Neural cell (in vitro differentiated cells): ENCODE measurements at regions not wholly inside any gene's neighbourhood (a gene's known extent, or its start where the extent isn't known, plus 50 kb on each side); places are given as distances from the start of the nearest gene placed in this dataset.

Experiments
- H2AFZ ChIP-seq: fragments of 200-600, 300-800 bp; sonication (generic), shearing (Covaris generic); 2 replicates; pipeline ENCODE4 v1.6.0; 2014; ENCODE audit warnings: low read depth, mild to moderate bottlenecking, antibody characterized with exemption, low read length, moderate library complexity
- H3F3A ChIP-seq: fragments of 200-600 bp; shearing (Covaris generic); 2 replicates; pipeline ENCODE4 v1.6.1; 2016; ENCODE audit warnings: mild to moderate bottlenecking, moderate library complexity, mixed read lengths, antibody characterized with exemption, low read length; ENCODE audit not compliant: insufficient read depth, poor library complexity, severe bottlenecking
- H3K27ac ChIP-seq: fragments of 200-600, 300-800 bp; sonication (generic), shearing (Covaris generic); 2 replicates; pipeline ENCODE4 v1.5.1; 2014; ENCODE audit warnings: mild to moderate bottlenecking, low read length, moderate library complexity
- H3K27me3 ChIP-seq: fragments of 300-800, 200-600 bp; sonication (generic), shearing (Covaris generic); 2 replicates; pipeline ENCODE4 v1.6.0; 2014; ENCODE audit warnings: mild to moderate bottlenecking, low read depth, low read length, moderate library complexity; ENCODE audit not compliant: insufficient read depth
- H3K36me3 ChIP-seq: fragments of 300-800, 200-600 bp; sonication (generic), shearing (Covaris generic); 2 replicates; pipeline ENCODE4 v1.5.1; 2014; ENCODE audit warnings: mild to moderate bottlenecking, antibody characterized with exemption, low read length, moderate library complexity; ENCODE audit not compliant: insufficient read depth
- H3K4me2 ChIP-seq: fragments of 300-800, 200-600 bp; sonication (generic), shearing (Covaris generic); 2 replicates; pipeline ENCODE4 v1.6.0; 2014; ENCODE audit warnings: mild to moderate bottlenecking, low read length
- H3K4me3 ChIP-seq: fragments of 300-800, 200-600 bp; sonication (generic), shearing (Covaris generic); 2 replicates; pipeline ENCODE4 v1.5.1; 2014; ENCODE audit warnings: mild to moderate bottlenecking, low read length, moderate library complexity
- H3K79me2 ChIP-seq: fragments of 200-600 bp; shearing (Covaris generic); replicated peaks from 2 replicates; pipeline ENCODE4 v1.6.0; 2014; ENCODE audit warnings: mild to moderate bottlenecking, low read length, moderate library complexity; ENCODE audit not compliant: insufficient read depth
- H3K9ac ChIP-seq: fragments of 300-800, 200-600 bp; sonication (generic), shearing (Covaris generic); 2 replicates; pipeline ENCODE4 v1.6.1; 2016; ENCODE audit warnings: mild to moderate bottlenecking, low read length, mixed read lengths
- H3K9me2 ChIP-seq: fragments of 200-600 bp; shearing (Covaris generic); 2 replicates; pipeline ENCODE4 v1.6.1; 2016; ENCODE audit warnings: mild to moderate bottlenecking, low read length, mixed read lengths; ENCODE audit not compliant: insufficient read depth
- H3K9me3 ChIP-seq: fragments of 200-600, 300-800 bp; sonication (generic), shearing (Covaris generic); 2 replicates; pipeline ENCODE4 v1.6.1; 2016; ENCODE audit warnings: mild to moderate bottlenecking, mixed run types, low read length, moderate library complexity, mixed read lengths
- H4K20me1 ChIP-seq: fragments of 200-600 bp; shearing (Covaris generic); 2 replicates; pipeline ENCODE4 v1.6.1; 2016; ENCODE audit warnings: mild to moderate bottlenecking, mixed run types; ENCODE audit not compliant: insufficient read depth
- CTCF ChIP-seq: fragments of 450-650 bp; IDR thresholded peaks from 2 replicates; pipeline ENCODE4 v1.5.1; 2014; ENCODE audit warnings: antibody characterized with exemption, mild to moderate bottlenecking, moderate library complexity; ENCODE audit not compliant: poor library complexity, severe bottlenecking
- EP300 ChIP-seq: fragments of 450-650 bp; conservative IDR thresholded peaks from 2 replicates; pipeline ENCODE4 v1.6.1; 2014; ENCODE audit warnings: antibody characterized with exemption, mild to moderate bottlenecking, moderate library complexity; ENCODE audit not compliant: poor library complexity, severe bottlenecking
- EZH2 ChIP-seq: fragments of 200-600, 300-800 bp; shearing (Covaris generic), sonication (generic); IDR thresholded peaks from 2 replicates; pipeline ENCODE4 v1.6.1; 2014; ENCODE audit warnings: antibody characterized with exemption, low read length, borderline replicate concordance, mild to moderate bottlenecking; ENCODE audit not compliant: insufficient read depth, poor library complexity, severe bottlenecking
- MXI1 ChIP-seq: fragments of 450-650 bp; conservative IDR thresholded peaks from 2 replicates; pipeline ENCODE4 v1.6.1; 2014; ENCODE audit warnings: antibody characterized with exemption, mild to moderate bottlenecking; ENCODE audit not compliant: poor library complexity, severe bottlenecking
- POLR2AphosphoS5 ChIP-seq: IDR thresholded peaks from 2 replicates; pipeline ENCODE4 v1.6.1; 2012
- RAD21 ChIP-seq: fragments of 450-650 bp; conservative IDR thresholded peaks from 2 replicates; pipeline ENCODE4 v1.6.1; 2014; ENCODE audit warnings: antibody characterized with exemption, mild to moderate bottlenecking, moderate library complexity
- REST ChIP-seq: IDR thresholded peaks from 2 replicates; pipeline ENCODE4 v1.6.1; 2012; ENCODE audit warnings: borderline replicate concordance
- SMC3 ChIP-seq: fragments of 450-650 bp; conservative IDR thresholded peaks from 2 replicates; pipeline ENCODE4 v1.6.1; 2014; ENCODE audit warnings: antibody characterized with exemption, mild to moderate bottlenecking, moderate library complexity; ENCODE audit not compliant: poor library complexity
- TAF1 ChIP-seq: IDR thresholded peaks from 2 replicates; pipeline ENCODE4 v1.6.1; 2012; ENCODE audit warnings: low read depth

GRCh38 chr9:19700699-19701098 lies 88.1 kb downstream of the SLC24A2 start:
- Histone ChIP-seq H3K4me3 (no peak overlapping the region), H3K27me3 (no peaks in the 10 kb centered on the region), H3K9me3 (no peaks in the 10 kb centered on the region), H4K20me1 (no peaks in the 10 kb centered on the region), H2AFZ (no peak overlapping the region), H3K9ac (no peak overlapping the region), H3K79me2 (no peaks in the 10 kb centered on the region), H3K9me2 (no peaks in the 10 kb centered on the region), H3K36me3 (no peaks in the 10 kb centered on the region), H3K4me2 (no peak overlapping the region), H3K27ac (no peak overlapping the region), H3F3A (no peaks in the 10 kb centered on the region)
- TF ChIP-seq EP300, result no peak
- no peak for TF ChIP-seq CTCF
- TF ChIP-seq POLR2AphosphoS5, result no peak
- no peak for TF ChIP-seq REST
- no peak for TF ChIP-seq MXI1
- no peak for TF ChIP-seq SMC3
- TF ChIP-seq RAD21, result no peak
- no peak for TF ChIP-seq TAF1
- TF ChIP-seq EZH2, result no peak

GRCh38 chr9:19699756-19700155 lies 89.1 kb downstream of the SLC24A2 start:
- H2AFZ ChIP-seq, result no peak overlapping the region
- H4K20me1 ChIP-seq, result no peaks in the 10 kb centered on the region
- H3K27me3 ChIP-seq, result no peaks in the 10 kb centered on the region
- H3K4me3 ChIP-seq, result no peak overlapping the region
- no peaks in the 10 kb centered on the region for H3K79me2 ChIP-seq
- no peak overlapping the region for H3K9ac ChIP-seq
- no peak overlapping the region for H3K27ac ChIP-seq
- no peaks in the 10 kb centered on the region for H3K36me3 ChIP-seq
- no peak overlapping the region for H3K4me2 ChIP-seq
- no peak for TF ChIP-seq MXI1
- no peak for TF ChIP-seq CTCF
- TF ChIP-seq EP300, result no peak
- no peak for TF ChIP-seq SMC3
- no peak for TF ChIP-seq TAF1
- no peak for TF ChIP-seq EZH2
- TF ChIP-seq POLR2AphosphoS5, result no peak
- no peak for TF ChIP-seq RAD21
- H3K9me3 ChIP-seq, result no peaks in the 10 kb centered on the region
- no peaks in the 10 kb centered on the region for H3K9me2 ChIP-seq
- H3F3A ChIP-seq, result no peaks in the 10 kb centered on the region
